ENCODE measurements at regions not wholly inside any gene's neighbourhood (a gene's known extent, or its start where the extent isn't known, plus 50 kb on each side); places are given as distances from the start of the nearest gene placed in this dataset.

- TF ChIP-seq POLR2AphosphoS5 (IDR thresholded peaks at IDR 0.05) (no peak), POLR2A (IDR thresholded peaks at IDR 0.05) (no peak), EP300 (IDR thresholded peaks at IDR 0.05) (no peak)
- TF ChIP-seq, protein P1, sequence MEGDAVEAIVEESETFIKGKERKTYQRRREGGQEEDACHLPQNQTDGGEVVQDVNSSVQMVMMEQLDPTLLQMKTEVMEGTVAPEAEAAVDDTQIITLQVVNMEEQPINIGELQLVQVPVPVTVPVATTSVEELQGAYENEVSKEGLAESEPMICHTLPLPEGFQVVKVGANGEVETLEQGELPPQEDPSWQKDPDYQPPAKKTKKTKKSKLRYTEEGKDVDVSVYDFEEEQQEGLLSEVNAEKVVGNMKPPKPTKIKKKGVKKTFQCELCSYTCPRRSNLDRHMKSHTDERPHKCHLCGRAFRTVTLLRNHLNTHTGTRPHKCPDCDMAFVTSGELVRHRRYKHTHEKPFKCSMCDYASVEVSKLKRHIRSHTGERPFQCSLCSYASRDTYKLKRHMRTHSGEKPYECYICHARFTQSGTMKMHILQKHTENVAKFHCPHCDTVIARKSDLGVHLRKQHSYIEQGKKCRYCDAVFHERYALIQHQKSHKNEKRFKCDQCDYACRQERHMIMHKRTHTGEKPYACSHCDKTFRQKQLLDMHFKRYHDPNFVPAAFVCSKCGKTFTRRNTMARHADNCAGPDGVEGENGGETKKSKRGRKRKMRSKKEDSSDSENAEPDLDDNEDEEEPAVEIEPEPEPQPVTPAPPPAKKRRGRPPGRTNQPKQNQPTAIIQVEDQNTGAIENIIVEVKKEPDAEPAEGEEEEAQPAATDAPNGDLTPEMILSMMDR (IDR thresholded peaks at IDR 0.05) = no peak
These were observed 148.5 kb upstream of the BEND6 start for GRCh38 chr6:56806368-56806767.
